GM18867 (cell line): ENCODE measurements at regions not wholly inside any gene's neighbourhood (a gene's known extent, or its start where the extent isn't known, plus 50 kb on each side); places are given as distances from the start of the nearest gene placed in this dataset.
"Not testable (repeated sequence)": the region's sequence is repeated elsewhere in the genome, so short reads cannot be mapped to it uniquely, and the experiment has no call there.

Source experiments
- ATAC-seq: cut with Tn5 transposase; IDR thresholded peaks from one replicate; pipeline ENCODE4 v1.9.1; 2021; ENCODE audit warnings: mild to moderate bottlenecking, moderate library complexity; ENCODE audit not compliant: unreplicated experiment

DNA sequence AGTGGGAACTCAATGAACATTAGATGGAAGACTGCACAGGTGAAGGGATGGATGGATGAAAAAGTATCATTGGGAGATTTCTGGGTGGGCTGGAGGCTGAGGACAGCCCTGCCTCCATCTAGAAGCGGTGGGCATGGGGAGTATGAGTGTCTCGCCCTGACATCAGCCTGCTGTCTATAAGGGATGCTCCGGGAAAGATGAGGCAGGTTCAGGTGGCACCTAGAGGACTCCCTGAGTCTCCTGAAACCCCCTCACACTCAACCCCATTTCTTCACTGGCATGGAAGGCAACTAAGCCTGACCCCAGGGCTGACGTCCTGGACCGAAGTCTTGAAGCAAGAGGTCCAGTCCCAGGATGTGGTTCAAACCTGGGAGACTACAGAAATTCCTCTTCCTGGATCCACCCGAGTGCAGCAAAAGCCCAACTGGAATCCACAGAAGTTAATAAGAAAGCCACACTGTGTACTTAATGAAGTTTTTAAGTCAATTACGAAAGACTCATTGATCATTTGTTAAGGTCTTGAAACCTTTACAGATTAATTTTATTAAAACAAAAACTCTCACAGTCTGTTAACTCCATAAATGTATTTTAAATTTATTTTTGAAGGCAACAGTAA lies 238.8 kb downstream of the EMX2 start:
- no peak for ATAC-seq

DNA sequence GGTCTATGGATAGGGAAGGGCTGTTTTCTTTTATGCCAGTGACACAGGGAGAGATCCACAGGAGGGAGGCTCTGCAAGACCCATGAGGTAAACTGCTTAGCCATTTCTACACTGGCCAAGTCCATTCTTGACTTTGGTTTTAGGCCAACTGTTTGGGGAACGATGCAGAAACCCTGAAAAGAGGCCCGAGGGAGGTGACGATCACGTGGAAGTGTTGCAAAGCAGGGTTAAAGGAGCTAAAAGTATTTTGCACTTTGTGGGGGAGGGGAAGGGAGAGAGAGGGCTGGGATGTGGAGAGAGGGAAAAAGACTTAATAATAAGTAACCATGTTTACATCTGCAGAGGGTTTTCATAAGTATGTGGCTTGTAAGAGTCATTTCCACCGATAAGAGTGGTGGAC lies 239.7 kb downstream of the EMX2 start:
- ATAC-seq: no peak

DNA sequence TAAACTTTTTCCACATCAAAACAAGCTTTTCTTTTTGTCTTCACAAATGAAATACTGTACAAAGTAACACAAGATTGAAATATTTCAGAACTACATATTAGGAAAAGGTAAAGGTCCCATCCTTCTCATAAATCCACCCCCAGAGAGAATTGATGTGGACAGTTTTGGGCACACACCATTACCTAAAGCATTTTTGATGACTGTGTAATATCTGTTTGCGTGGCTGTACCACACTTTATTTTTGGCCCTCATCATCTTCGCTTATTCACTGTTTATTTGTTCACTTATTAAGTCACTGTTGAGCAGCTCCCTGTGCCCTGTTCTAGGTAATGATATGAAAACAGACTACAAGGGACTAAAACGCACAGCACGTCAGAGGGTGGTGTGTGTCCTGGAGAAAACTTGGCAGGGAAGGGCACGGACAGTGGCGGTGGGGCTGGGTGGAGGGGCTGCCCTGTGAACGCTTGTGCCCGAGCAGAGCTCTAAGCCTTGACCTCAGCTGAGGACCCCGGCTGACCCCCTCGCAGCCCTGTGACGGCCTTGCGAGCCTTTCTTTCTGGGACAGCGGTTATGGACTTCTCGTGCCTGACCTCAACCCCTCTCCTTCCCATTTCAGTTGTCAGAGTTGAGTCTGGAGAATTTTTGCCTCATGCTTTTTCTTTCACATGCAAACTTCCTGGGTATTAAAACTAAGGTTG lies 241.3 kb downstream of the EMX2 start:
- ATAC-seq: no peak

DNA sequence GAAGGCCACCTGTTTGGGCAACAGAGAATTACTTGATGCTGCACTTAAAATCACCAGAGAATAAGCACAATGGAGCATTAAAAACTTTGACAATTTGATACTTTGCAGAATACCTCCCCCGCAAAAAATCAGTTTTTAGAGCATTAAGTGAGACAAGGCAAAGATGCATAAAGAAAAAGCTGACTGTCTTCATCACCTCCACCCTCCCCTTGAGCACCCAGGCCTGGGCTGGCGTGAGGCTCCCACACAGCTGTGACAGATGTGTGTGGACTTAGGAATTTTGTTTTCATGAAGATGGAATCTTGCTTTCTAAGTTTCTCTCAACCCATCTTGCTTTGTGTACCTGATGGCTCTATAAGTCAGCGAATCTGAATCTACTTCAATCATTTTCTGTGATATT lies 242.2 kb downstream of the EMX2 start:
- ATAC-seq: no peak

DNA sequence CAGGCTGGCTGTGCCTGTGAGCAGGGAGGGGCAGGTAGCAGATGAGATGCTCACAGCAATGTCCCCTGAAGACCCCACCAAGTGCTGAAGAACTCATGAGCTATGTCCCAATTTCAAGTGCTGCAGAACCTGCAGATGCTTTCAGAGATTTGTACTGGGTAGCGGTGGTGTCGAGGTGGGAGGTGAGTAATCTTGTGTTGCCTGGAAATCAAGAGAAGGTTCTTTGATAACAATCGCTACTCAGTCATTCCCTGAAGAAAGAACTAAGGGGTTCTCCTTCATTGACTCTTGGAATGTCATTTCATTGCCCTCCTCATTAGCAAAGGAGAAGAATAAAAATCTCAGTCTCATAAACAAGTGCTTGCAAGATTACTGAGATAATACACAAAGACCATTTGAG lies 246.4 kb downstream of the EMX2 start:
- ATAC-seq: no peak

DNA sequence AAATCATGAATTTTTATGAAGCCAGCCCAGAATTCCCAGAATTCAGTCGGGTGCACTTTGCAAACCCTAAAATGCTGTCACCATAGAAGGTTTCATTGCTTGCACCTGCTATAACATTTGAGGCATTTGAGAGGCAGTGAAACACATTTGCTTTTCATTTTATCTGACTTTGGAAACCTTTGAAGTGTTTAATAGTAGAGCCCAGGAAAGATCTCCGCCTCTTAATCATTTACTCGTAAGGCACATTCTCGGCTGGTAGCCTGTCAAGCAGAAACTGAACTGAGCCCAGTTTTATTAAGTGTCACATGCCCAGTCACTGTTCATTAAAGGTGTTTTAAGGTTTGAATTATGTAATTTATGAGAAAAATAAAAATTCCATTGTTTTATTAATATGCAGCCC lies 247.6 kb downstream of the EMX2 start:
- no peak for ATAC-seq

DNA sequence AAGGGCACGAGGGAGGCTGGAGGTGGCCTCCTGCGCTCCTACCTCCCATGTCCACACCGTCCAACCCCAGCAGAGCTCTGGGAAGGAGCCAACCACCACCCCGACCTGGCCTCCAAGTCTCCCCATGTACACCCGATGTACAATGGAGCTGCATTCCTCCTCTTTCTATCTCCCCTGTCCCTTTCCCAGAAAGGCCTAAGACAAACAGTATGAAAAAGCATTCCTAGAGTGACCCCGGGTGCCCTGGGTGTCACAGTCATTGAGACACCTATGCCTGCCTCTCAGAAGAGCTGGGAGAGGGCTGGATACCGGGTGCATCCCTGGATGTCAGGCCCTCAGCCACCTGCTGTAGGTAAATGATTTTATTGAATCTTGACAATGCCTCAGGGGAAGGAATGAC lies 248.1 kb downstream of the EMX2 start:
- no peak for ATAC-seq

DNA sequence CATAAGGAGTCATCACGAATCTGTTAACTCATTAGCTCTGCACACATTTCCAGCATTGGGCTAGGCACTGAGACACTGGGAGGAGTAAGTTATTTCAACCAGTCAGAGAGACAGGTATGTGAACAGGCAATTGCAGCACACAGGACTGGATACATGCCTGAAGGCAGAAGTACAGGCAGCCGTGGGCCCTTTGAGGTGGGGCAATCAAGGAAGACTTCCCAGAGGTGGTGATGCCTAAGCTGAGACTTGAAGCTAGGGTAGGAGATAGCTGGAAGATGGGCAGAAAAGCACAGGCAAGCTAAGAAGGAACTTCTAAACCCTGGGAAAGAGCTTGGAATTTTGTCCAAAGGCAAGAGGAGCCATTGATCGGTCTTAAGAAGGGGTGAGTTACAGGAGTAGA lies 249.7 kb downstream of the EMX2 start:
- ATAC-seq: no peak

DNA sequence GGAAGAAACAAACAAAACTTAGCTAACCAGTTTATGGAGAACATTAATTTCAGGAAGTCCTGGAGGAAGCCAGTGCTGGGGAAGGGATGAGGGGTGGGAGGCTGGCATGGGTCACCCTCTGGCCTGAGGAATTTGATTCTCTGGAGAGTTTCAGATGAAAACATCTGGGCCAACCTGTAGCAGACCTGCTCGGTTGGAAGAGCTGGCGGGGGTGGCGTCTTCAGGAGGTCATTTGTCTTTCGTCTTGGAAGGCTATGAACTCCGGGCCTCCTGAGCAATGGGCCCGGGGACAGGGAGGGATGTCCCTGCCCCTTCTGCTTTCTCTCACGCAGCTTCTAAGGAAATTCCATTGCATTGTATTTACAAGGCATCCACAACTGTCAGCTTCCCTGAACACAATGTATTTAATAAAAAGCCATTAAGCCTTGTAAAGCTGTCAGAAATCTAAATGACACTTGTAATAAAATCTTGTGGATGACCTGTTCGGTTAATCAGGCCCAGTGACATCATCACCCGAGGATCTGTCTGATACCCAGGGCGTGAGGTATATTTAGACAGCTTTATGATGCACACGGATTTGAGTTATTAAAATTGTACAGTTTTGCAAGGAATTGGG lies 250.5 kb downstream of the RAB11FIP2 start:
- no peak for ATAC-seq

DNA sequence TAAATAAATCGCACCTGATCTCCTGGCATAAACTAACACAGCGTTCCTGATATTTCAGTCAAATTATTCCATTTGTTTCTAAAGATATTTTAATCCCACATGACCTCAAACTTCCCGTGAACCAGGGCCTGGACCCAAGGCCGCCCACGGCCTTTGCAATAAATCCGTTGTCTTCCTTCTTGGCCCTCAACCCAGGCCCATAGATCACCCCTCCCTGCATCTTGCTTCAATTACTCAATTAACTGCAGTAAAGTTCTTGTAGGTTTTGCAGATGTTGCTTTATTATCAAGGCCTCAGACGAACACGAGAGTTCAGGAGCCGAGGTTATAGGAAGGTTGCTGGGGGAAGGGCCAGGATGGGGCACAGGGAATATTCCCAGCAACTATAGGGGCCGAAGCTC lies 249.4 kb downstream of the RAB11FIP2 start:
- no peak for ATAC-seq

DNA sequence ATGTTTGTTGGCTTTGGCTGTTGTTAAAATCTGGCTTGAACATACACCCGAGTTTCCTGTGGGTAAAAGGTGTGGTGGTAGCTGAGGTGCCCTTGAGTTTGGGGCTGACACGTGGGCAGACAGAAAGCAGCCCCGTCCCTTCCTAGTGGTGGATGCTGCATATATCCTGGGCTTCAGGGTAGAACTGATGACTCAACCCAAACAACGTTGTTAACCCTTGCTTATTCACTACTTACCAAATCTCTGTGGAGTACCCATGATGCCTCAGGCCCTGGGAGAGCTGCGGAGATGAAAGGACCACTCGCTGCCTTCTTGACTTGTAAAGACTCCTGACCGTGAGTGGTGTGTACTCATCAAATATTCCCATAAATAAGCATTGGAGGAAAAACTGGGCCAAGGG lies 245.1 kb downstream of the RAB11FIP2 start:
- ATAC-seq: no peak

DNA sequence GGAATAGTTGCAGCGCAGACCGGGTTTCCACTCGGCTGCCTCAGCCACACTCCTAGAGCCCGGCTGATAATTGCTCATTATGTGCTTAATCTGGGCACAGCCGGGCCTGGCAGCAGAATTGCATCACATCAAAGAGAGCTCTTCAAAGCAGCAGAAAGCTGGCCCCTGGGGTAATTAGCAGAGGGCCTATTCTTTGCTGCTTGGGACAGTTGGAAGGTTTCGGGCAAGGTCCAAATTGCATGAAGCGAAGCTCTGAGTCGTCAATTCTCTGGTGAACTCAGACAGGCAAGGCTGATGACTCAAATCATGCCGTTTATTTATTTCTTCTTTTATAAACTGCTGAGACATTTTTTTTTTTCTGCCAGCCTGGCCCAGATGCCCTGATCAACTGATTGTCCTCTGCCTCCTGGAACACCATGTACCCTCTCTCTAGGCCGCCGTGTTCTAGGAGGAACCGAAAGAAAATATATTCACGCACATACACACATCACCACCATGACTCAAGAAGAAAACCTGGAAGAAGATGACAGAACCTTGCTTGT lies 242.2 kb downstream of the RAB11FIP2 start:
- no peak for ATAC-seq

DNA sequence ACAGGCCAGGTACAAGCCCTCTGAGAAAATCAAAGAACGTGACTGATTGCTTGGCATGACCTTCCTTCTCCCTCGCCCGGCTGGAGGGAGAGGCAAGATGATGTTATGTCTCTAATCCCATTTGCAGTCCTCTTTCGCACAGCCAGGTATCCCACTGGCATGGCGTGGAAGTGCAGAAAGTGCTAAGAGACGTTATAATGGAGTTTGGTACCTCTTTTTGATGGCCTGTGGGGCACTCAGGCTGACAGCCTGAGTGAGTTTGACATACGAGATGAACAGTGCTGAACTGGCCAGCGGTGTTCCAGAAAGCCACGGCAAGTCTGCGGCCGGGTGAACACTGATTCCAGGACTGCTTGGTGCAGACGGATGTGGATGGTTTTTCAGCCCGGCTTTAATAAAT lies 241.6 kb downstream of the RAB11FIP2 start:
- ATAC-seq: no peak

DNA sequence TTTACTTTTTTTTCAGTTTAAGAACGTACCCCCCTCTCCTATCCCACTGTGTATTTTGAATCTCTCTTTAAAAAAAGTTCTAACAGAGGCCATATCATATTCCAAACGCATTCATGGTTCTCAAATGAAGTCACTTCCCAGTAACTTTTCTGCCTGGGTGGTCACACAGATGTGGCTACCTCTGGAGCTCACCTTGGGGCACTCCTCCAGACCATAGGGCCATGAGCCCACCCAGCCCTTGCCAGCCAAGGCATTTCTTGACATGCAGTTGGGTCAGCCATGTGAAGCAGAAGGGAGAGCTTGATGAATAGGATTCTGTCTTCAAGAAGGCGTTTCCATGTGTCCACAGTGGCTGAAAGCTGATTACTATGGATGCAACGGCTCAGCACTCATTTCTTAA lies 239.3 kb downstream of the RAB11FIP2 start:
- no peak for ATAC-seq

DNA sequence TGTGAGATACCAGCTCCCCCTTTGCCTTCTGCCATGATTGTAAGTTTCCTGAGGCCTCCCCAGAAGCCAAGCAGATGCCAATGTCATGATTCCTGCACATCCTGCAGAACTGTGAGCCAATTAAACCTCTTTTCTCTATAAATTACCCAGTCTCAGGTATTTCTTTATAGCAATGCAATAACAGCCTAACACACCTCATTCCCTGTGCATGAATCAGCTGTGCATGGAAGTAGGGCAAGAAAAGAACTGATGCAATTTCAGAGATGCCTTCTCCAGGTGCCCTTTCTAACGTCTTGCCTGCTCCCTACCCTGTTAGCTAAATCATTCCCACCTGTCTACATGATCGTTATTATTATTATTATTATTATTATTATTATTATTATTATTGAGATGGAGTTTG lies 230.9 kb downstream of the RAB11FIP2 start:
- ATAC-seq: not testable (repeated sequence)

DNA sequence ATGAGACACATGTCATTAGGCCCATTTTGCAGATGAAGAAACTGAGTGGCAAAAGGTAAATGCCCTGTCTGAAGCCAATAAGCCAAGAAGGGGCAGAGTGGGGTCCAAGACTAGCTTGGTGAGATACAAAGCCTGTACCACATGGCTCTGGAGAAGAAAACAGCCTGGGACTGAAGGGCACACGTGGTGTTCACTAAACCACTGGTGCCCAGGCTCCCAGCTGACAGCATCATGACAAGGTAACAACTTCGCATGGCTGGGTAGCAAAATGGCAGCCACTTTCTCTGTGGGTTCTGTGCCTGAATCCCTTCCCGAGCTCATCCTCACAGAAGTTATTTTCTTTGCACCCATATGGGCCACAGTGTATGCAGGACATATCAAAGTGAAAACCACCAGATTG lies 229.6 kb downstream of the RAB11FIP2 start:
- no peak for ATAC-seq

DNA sequence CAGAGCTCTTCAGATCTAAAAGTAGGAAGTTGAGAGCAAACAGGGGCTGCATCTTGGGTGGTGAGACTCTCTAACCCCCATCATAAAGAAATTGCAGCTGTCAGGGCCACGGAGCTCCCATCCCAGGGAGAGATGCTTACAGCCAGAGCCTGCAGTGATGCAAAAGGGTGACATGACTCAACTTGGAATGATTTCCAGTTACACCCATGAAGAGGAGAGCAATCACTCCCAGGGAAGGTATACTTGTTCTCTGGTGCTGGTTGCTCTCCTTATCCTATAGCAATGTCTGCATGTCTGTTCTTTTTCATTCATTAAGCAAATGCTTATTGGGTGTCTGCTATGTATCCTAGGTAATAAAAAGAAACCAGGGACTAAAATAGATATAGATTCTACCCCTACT lies 228.0 kb downstream of the RAB11FIP2 start:
- no peak for ATAC-seq

DNA sequence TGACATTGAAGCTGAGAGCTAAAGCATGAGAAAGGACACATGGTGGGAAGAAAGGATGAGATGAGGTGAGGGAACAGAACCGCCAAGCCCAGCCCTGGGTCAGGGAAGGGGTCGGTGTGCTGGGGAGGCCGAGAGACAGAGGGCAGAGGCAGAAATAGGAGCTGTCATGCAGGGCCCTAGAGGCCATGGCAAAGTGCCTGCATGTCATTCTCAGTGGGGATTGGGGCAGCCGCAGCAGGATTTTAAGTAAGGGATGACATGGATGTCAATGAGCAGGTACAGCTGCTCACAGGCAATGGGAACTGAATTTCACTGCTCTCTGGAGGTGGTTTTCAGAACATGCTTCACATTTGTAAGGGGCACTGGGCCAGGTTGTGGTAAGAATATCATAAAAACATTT lies 227.4 kb downstream of the RAB11FIP2 start:
- ATAC-seq: no peak

DNA sequence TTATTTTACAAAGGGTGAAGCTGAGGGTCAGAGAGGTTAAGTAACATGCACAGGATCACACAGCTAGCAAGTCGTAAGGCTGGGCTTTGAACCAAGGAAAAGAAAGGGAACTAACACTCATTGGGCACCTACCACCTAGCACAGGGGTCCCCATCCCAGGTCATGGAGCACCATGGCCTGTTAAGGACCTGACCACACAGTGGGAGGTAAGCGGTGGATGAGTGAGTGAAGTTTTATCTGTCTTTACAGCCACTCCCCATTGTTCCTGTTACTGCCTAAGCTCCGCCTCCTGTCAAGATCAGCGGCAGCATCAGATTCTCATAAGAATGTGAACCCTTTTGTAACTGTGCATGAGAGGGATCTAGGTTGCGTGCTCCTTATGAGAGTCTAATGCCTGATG lies 222.8 kb downstream of the RAB11FIP2 start:
- no peak for ATAC-seq

DNA sequence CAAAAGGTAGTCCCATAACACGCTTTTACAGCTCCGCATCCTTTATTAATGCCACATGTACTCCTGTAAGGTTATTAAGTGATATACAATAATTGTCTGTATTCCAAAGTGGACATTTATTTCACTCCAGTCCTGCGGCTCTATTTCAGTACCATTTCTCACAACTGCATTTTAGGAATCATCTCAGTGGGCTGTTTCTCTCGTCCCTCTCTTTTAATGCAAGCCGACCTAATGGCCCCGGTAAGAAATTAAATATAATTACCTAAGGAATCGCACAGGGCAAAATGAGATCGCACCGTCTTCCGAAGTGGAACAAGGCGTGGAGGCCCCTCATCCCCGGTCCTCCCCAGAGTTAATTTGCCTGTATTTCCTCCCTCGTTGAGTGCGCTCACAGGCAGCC lies 216.5 kb downstream of the RAB11FIP2 start:
- ATAC-seq: no peak

DNA sequence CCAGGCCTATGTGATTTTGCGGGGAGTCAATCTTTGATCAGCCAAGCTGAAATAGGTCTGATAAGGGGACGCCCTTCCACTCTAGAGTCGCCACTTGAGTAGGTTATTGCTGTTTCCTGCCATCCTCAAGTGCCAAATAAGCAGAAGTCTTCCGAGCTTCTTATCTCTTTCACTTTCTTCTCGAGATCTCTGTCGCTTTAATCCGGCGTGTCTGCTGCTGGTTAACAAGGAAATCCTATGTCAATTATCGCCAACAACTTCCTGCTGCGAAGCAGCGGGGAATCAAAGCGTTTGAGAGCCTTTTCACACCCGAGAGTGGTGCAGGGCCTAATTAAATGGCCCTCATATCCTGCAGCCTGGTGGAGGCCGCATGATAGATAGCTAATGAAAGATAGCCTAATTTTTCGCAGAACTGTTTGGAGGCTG lies 215.9 kb downstream of the RAB11FIP2 start:
- ATAC-seq: no peak
